ENCODE measurements at regions not wholly inside any gene's neighbourhood (a gene's known extent, or its start where the extent isn't known, plus 50 kb on each side); places are given as distances from the start of the nearest gene placed in this dataset.
"Not testable (repeated sequence)": the region's sequence is repeated elsewhere in the genome, so short reads cannot be mapped to it uniquely, and the experiment has no call there.

GRCh38 chr18:1527805-1528204, 623.1 kb downstream of the ADCYAP1 start:
- H3K4me1 Mint-ChIP-seq = no peaks in the 10 kb centered on the region
- H3K9me3 Mint-ChIP-seq = peaks cover 0 to 5% (median 2%) of the 10 kb centered on the region in 7 donors
- H3K36me3 Mint-ChIP-seq = no peaks in the 10 kb centered on the region
- H3K27me3 Mint-ChIP-seq = peaks cover 0 to 3% (median 0%) of the 10 kb centered on the region in 3 donors
- no peak overlapping the region for H3K4me3 Mint-ChIP-seq
- H3K27ac Mint-ChIP-seq = no peak overlapping the region
- DNase-seq (no peak), ATAC-seq (ENCODE audit: low read depth in 2 of 2) (no peak)

GRCh38 chr18:1528447-1528846, 623.8 kb downstream of the ADCYAP1 start:
- DNase-seq (no peak), ATAC-seq (ENCODE audit: low read depth in 2 of 2) (no peak)
- H3K36me3 Mint-ChIP-seq = no peaks in the 10 kb centered on the region
- H3K4me1 Mint-ChIP-seq = no peaks in the 10 kb centered on the region
- H3K4me3 Mint-ChIP-seq = no peak overlapping the region
- no peak overlapping the region for H3K27ac Mint-ChIP-seq
- peaks cover 0 to 3% (median 0%) of the 10 kb centered on the region in 3 donors for H3K27me3 Mint-ChIP-seq
- H3K9me3 Mint-ChIP-seq = peaks cover 0 to 5% (median 2%) of the 10 kb centered on the region in 7 donors

- Mint-ChIP-seq H3K27me3 (peaks cover 0 to 3% (median 0%) of the 10 kb centered on the region in 3 donors), H3K4me3 (no peak overlapping the region), H3K36me3 (no peaks in the 10 kb centered on the region), H3K27ac (no peak overlapping the region), H3K9me3 (peaks cover 0 to 5% (median 2%) of the 10 kb centered on the region in 7 donors), H3K4me1 (no peaks in the 10 kb centered on the region)
- ATAC-seq (ENCODE audit: low read depth in 2 of 2) = no peak
- DNase-seq = no peak
Measured at GRCh38 chr18:1528964-1529509, 624.4 kb downstream of the ADCYAP1 start.

- H3K4me1 Mint-ChIP-seq = no peaks in the 10 kb centered on the region
- no peak overlapping the region for H3K27ac Mint-ChIP-seq
- H3K27me3 Mint-ChIP-seq = peaks cover 0 to 3% (median 0%) of the 10 kb centered on the region in 3 donors
- DNase-seq = no peak
- no peak overlapping the region for H3K4me3 Mint-ChIP-seq
- ATAC-seq (ENCODE audit: low read depth in 2 of 2) = no peak
- H3K36me3 Mint-ChIP-seq = no peaks in the 10 kb centered on the region
- peaks cover 0 to 5% (median 3%) of the 10 kb centered on the region in 7 donors for H3K9me3 Mint-ChIP-seq
Measured at GRCh38 chr18:1530650-1531049, 626.0 kb downstream of the ADCYAP1 start.

GRCh38 chr18:1539276-1539675, 634.6 kb downstream of the ADCYAP1 start:
- no peak for DNase-seq
- H3K36me3 Mint-ChIP-seq = no peaks in the 10 kb centered on the region
- ATAC-seq (ENCODE audit: low read depth in 2 of 2) = no peak
- no peak overlapping the region for H3K4me3 Mint-ChIP-seq
- peaks cover 0 to 7% (median 2%) of the 10 kb centered on the region in 7 donors for H3K9me3 Mint-ChIP-seq
- H3K4me1 Mint-ChIP-seq = no peaks in the 10 kb centered on the region
- no peaks in the 10 kb centered on the region for H3K27me3 Mint-ChIP-seq
- no peak overlapping the region for H3K27ac Mint-ChIP-seq

- H3K36me3 Mint-ChIP-seq = no peaks in the 10 kb centered on the region
- no peaks in the 10 kb centered on the region for H3K4me1 Mint-ChIP-seq
- H3K4me3 Mint-ChIP-seq = no peak overlapping the region
- H3K27ac Mint-ChIP-seq = no peak overlapping the region
- ATAC-seq (ENCODE audit: low read depth in 2 of 2) = no peak
- H3K27me3 Mint-ChIP-seq = no peaks in the 10 kb centered on the region
- no peak for DNase-seq
- H3K9me3 Mint-ChIP-seq = peaks cover 0 to 4% (median 0%) of the 10 kb centered on the region in 7 donors
Measured at GRCh38 chr18:1541478-1541877, 636.8 kb downstream of the ADCYAP1 start.

- no peaks in the 10 kb centered on the region for H3K36me3 Mint-ChIP-seq
- H3K9me3 Mint-ChIP-seq = peaks cover 0 to 4% (median 0%) of the 10 kb centered on the region in 7 donors
- no peaks in the 10 kb centered on the region for H3K27me3 Mint-ChIP-seq
- no peak overlapping the region for H3K27ac Mint-ChIP-seq
- H3K4me1 Mint-ChIP-seq = no peaks in the 10 kb centered on the region
- H3K4me3 Mint-ChIP-seq = no peak overlapping the region
- no peak for ATAC-seq (ENCODE audit: low read depth in 2 of 2)
- no peak for DNase-seq
Measured at GRCh38 chr18:1542230-1542774, 637.6 kb downstream of the ADCYAP1 start.

- no peaks in the 10 kb centered on the region for H3K36me3 Mint-ChIP-seq
- DNase-seq (no peak), ATAC-seq (ENCODE audit: low read depth in 2 of 2) (no peak)
- no peak overlapping the region for H3K27ac Mint-ChIP-seq
- peaks cover 0 to 8% (median 2%) of the 10 kb centered on the region in 7 donors for H3K9me3 Mint-ChIP-seq
- no peak overlapping the region for H3K4me3 Mint-ChIP-seq
- no peaks in the 10 kb centered on the region for H3K27me3 Mint-ChIP-seq
- no peaks in the 10 kb centered on the region for H3K4me1 Mint-ChIP-seq
Measured at GRCh38 chr18:1544016-1544415, 639.3 kb downstream of the ADCYAP1 start.

- not testable (repeated sequence) for H3K27me3 Mint-ChIP-seq; H3K9me3 Mint-ChIP-seq; H3K4me3 Mint-ChIP-seq; H3K36me3 Mint-ChIP-seq; H3K4me1 Mint-ChIP-seq; ATAC-seq (ENCODE audit: low read depth in 2 of 2); DNase-seq; H3K27ac Mint-ChIP-seq
Measured at GRCh38 chr18:1557711-1558110, 653.0 kb downstream of the ADCYAP1 start.

GRCh38 chr18:1559563-1559962, 654.9 kb downstream of the ADCYAP1 start:
- DNase-seq (no peak), ATAC-seq (ENCODE audit: low read depth in 2 of 2) (no peak)
- Mint-ChIP-seq H3K27ac (no peak overlapping the region), H3K9me3 (peaks cover 0 to 2% (median 0%) of the 10 kb centered on the region in 7 donors), H3K4me1 (no peaks in the 10 kb centered on the region), H3K36me3 (no peaks in the 10 kb centered on the region), H3K4me3 (no peak overlapping the region), H3K27me3 (peaks cover 0 to 12% (median 0%) of the 10 kb centered on the region in 3 donors)

GRCh38 chr18:1564793-1565192, 660.1 kb downstream of the ADCYAP1 start:
- no peaks in the 10 kb centered on the region for H3K9me3 Mint-ChIP-seq
- H3K4me3 Mint-ChIP-seq = no peak overlapping the region
- no peak for ATAC-seq (ENCODE audit: low read depth in 2 of 2)
- peaks cover 5 to 13% (median 11%) of the 10 kb centered on the region in 3 donors for H3K27me3 Mint-ChIP-seq
- no peaks in the 10 kb centered on the region for H3K36me3 Mint-ChIP-seq
- no peak for DNase-seq
- no peak overlapping the region for H3K27ac Mint-ChIP-seq
- H3K4me1 Mint-ChIP-seq = no peaks in the 10 kb centered on the region

- ATAC-seq (ENCODE audit: low read depth in 2 of 2) (no peak), DNase-seq (no peak)
- H3K36me3 Mint-ChIP-seq = no peaks in the 10 kb centered on the region
- peaks cover 0 to 8% (median 5%) of the 10 kb centered on the region in 3 donors for H3K27me3 Mint-ChIP-seq
- H3K4me3 Mint-ChIP-seq = no peak overlapping the region
- no peak overlapping the region for H3K27ac Mint-ChIP-seq
- no peaks in the 10 kb centered on the region for H3K4me1 Mint-ChIP-seq
- H3K9me3 Mint-ChIP-seq = no peaks in the 10 kb centered on the region
Measured at GRCh38 chr18:1571206-1571605, 666.5 kb downstream of the ADCYAP1 start.

- Mint-ChIP-seq H3K36me3 (no peaks in the 10 kb centered on the region), H3K9me3 (peaks cover 0 to 2% (median 0%) of the 10 kb centered on the region in 7 donors), H3K4me3 (no peak overlapping the region), H3K27ac (no peak overlapping the region), H3K27me3 (peaks cover 0 to 8% (median 0%) of the 10 kb centered on the region in 3 donors), H3K4me1 (peaks cover 6 to 7% (median 7%) of the 10 kb centered on the region in 3 donors)
- no peak for ATAC-seq (ENCODE audit: low read depth in 2 of 2)
- DNase-seq = no peak
Measured at GRCh38 chr18:1573732-1574131, 669.1 kb downstream of the ADCYAP1 start.

GRCh38 chr18:1575084-1575483, 670.4 kb downstream of the ADCYAP1 start:
- Mint-ChIP-seq H3K36me3 (no peaks in the 10 kb centered on the region), H3K27me3 (peaks cover 0 to 8% (median 0%) of the 10 kb centered on the region in 3 donors), H3K9me3 (peaks cover 0 to 2% (median 0%) of the 10 kb centered on the region in 7 donors), H3K4me1 (peaks cover 13 to 18% (median 17%) of the 10 kb centered on the region in 3 donors), H3K4me3 (no peak overlapping the region), H3K27ac (no peak overlapping the region)
- ATAC-seq (ENCODE audit: low read depth in 2 of 2) (no peak), DNase-seq (no peak)

All from naive B cell (primary cell).